HG02840 (cell line): ENCODE measurements at regions not wholly inside any gene's neighbourhood (a gene's known extent, or its start where the extent isn't known, plus 50 kb on each side); places are given as distances from the start of the nearest gene placed in this dataset.
"Not testable (repeated sequence)": the region's sequence is repeated elsewhere in the genome, so short reads cannot be mapped to it uniquely, and the experiment has no call there.

Experiments
- ATAC-seq: cut with Tn5 transposase; IDR thresholded peaks from one replicate; pipeline ENCODE4 v1.9.1; 2021; ENCODE audit warnings: mild to moderate bottlenecking, moderate library complexity, moderate number of reproducible peaks; ENCODE audit not compliant: unreplicated experiment, low FRiP score

- ATAC-seq = no peak
These were observed 262.6 kb downstream of the IGSF11 start for GRCh38 chr3:118772036-118772435.

DNA sequence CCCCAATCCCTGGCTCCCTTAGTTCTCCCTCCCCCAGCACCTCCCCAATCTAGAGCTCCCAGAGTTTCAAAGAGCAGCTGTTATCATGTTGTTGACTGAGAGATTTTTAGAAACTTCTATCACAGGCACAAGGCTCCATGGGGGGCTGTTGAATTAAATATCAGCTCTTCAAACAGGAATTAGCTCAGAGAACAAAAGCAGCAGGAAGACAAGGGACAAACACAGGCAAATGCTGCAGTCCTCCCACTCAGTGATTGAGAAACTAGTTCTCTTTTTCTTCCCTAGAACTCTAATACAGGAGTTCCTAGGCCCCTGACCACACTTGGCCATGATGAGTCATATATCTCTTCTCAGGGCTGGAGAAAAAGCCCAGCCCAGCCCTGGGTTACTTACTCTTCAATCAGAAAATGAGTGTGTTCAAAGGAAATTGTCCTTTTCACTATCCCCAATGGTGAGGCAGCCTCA, 262.1 kb downstream of the IGSF11 start:
- peak; percentile 96 for ATAC-seq

DNA sequence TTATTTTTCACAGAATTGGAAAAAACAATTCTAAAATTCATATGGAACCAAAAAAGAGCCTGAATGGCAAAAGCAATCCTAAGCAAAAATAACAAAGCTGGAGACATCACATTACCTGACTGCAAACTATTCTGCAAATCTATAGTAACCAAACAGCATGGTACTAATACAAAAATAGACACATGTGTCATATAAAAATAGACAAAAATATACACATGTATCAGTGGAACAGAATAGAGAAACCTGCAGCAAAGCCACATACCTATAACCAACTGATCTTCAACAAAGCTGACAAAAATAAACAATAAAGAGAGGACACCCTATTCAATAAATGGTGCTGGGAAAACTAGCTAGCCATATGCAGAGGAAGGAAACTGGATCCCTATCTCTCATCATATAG, 259.6 kb downstream of the IGSF11 start:
- ATAC-seq = no peak

DNA sequence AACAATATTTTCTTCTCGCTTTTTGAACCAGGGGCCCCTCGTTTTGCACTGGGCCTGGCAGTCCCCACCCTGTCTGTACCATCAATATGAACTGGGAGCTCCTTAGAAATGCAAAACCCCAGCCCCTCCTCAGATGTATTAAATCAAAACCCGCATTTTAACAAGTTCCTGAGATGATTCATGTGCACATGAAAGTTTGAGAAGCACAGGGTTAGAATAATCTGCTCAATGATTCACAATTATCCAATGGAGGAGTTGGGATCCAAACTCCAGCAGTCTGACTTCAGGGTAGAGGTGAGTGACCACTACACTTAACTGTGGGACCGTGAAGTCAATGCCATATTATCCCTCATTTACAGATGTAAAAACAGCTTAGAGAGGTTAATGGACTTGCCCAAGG, 256.4 kb downstream of the IGSF11 start:
- ATAC-seq = no peak

- no peak for ATAC-seq
These were observed 253.4 kb downstream of the IGSF11 start for GRCh38 chr3:118781232-118781631.

GRCh38 chr3:118781839-118782238, 252.8 kb downstream of the IGSF11 start:
- ATAC-seq = no peak

DNA sequence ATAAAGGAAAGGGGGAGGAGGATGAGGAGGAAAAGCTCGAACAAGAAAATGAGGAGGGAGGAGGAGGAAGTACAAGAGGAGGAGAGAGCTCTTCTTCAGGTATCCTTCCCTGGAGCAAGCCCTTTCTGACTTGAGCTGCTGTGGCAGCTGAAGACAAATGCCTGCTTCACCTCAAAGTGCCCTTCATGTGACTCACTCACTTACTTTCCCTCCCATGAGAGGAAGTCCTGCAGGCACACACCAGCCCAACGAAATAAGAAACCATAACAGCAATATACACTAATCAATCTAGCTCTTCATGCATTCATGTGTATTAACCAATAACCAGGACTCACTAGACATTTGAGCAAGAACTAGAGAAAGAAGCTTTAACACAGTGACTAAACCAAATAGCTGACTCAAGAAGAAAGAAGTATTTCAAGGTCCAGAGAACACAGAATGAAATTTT, 251.9 kb downstream of the IGSF11 start:
- peak; percentile 91 for ATAC-seq

- no peak for ATAC-seq
These were observed 249.2 kb downstream of the IGSF11 start for GRCh38 chr3:118785415-118785814.

GRCh38 chr3:118791246-118791645, 243.4 kb downstream of the IGSF11 start:
- no peak for ATAC-seq

GRCh38 chr3:118792191-118792590, 242.5 kb downstream of the IGSF11 start:
- ATAC-seq = no peak

- ATAC-seq = no peak
These were observed 241.5 kb downstream of the IGSF11 start for GRCh38 chr3:118793176-118793575.

DNA sequence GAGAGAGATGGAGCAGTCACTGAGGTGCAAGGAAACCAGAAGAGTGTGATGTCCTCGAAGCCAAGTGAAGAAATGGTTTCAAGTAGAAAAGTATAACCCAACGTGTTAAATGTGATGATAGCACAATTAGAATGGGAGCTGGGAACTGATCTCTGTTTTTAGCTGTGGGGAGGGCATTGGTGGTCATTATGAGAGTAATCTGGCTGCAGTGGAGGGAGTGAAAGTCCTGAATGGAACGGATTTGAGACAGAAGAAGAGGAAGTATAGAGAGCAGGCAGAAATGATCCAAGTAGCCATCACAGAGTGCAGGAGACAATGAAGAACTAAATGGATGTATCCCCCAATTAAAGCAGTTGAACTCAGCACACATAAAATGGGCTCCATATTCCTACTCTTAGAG, 235.3 kb downstream of the IGSF11 start:
- ATAC-seq = no peak

DNA sequence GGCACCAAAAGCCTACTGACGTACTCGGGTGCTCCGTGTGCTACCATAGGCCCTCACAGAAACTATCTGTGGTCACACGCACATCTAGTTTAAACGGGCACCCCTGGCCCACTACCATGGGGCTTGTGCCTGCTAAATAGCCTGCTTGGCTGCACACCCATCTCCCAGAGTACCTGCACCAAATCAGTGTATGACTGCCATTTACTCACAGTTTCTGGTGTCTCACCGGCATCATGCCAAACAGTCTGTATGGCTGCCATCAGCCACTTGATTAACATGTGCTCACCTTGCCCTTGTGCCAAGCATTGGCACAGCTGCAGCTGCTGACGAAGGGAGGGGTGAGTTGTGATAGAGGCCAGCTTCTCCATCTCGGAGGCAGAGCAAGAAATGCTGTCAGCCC, 232.7 kb downstream of the IGSF11 start:
- no peak for ATAC-seq

DNA sequence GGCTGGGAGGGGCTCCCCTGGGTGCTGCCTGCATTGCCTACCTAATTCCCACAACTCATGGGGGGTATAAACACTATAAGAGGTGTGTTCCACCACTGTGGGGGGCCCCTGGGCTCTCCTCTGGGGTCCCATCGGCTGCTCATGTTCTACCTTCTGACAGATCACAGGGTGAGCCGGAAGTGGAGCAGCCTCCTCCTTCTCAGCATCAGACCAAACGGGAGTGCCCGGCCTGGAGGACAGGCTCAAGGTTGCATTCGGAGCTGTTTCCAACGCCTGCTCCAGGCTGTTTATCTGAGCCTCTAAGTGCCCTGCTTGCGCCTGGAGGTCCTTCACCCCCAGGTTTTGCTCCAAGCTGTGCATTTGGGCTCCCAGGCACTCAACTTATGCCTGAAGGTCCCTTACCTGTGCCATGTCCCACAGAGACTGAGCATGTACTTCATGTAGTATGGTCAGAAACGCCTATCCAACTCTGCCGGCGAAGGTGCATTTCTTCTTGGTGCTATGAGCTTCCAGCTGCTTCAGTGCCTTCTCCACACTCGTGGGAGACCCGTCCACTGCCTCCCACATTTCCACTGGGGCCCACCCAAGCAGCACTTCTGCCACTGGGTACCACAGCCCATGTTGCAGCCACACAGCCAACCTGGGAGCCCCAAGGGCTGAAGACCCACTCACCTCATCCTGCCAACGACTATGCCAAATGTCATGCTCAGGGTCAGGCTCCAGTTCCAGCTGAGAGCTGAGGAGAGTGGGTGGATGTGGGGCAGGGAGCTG, 232.1 kb downstream of the IGSF11 start:
- no peak for ATAC-seq

DNA sequence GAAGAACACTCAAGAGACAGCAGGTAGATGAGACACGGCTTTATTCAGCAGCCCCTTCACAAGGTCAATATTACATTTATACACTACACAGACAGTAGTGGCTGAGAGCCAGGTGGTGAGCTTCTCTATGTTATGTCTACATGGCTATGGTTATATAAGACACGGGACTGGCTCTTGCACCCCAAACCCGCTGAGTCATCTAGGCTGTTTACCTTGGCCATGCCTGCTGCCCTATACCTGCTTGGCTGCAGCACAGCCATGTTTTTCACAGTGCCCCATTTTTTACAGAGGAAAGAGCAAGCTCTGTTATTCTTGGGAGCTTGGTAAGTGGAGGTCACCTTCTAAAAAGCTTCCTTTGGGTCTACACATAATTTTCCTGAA, 231.6 kb downstream of the IGSF11 start:
- no peak for ATAC-seq

GRCh38 chr3:118805007-118805406, 229.6 kb downstream of the IGSF11 start:
- no peak for ATAC-seq

GRCh38 chr3:118806423-118806822, 228.2 kb downstream of the IGSF11 start:
- ATAC-seq = no peak

DNA sequence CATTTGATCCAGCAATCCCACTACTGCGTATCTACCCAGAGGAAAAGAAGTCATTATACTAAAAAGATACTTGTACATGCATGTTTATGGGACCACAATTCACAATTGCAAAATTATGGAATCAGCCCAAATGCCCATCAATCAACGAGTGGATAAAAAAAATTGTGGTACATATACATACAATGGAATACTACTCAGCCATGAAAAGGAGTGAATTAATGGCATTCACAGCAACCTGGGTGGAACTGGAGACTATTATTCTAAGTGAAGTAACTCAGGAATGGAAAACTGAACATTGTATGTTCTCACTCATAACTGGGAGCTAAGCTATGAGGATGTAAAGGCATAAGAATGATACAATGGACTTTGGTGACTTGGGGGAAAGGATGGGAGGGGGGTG, 227.3 kb downstream of the IGSF11 start:
- ATAC-seq = not testable (repeated sequence)

- no peak for ATAC-seq
These were observed 225.9 kb downstream of the IGSF11 start for GRCh38 chr3:118808723-118809122.

- ATAC-seq = peak; percentile 47
These were observed 224.7 kb downstream of the IGSF11 start for GRCh38 chr3:118809696-118810498.

DNA sequence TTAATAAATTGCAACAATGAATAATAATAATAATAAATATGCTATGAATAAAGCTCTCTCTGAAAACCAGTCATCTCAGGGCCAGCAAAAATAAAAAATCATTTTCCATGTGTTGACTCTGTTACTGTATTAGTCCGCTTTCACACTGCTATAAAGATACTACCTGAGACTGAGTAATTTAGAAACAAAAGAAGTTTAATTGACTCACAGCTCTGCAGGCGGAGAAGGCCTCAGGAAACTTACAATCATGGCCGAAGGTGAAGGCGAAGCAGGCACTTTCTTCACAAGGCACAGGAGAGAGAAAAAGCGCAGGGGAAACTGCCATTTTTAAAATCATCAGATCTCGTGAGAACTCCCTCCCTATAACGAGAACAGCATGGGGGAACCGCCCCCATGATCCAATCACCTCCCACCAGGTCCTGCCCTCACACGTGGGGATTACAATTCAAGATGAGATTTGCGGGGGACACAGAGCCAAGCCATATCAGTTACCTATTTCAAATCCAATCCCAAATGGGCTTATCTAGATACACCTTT, 224.1 kb downstream of the IGSF11 start:
- ATAC-seq = peak; percentile 16
